ENCODE measurements at regions not wholly inside any gene's neighbourhood (a gene's known extent, or its start where the extent isn't known, plus 50 kb on each side); places are given as distances from the start of the nearest gene placed in this dataset.

- Histone ChIP-seq H3K23me2 (ENCODE audit: low read depth, low read length) (no peaks in the 10 kb centered on the region), H3K79me2 (ENCODE audit: control insufficient read depth in 1 of 2, insufficient read depth in 2 of 2, low read length in 2 of 2) (no peaks in the 10 kb centered on the region), H2AK5ac (ENCODE audit: low read depth, low read length) (no peak overlapping the region), H3K4me2 (ENCODE audit: insufficient read depth in 1 of 2, low read depth in 2 of 2, low read length in 2 of 2) (no peak overlapping the region), H3K79me1 (ENCODE audit: low read depth, low read length) (no peaks in the 10 kb centered on the region), H4K5ac (ENCODE audit: insufficient read length, low read depth, low read length) (no peak overlapping the region), H3K9ac (replicated peaks in 1 of 4; ENCODE audit: extremely low read depth in 1 of 4, low read depth in 3 of 4, low read length in 3 of 4) (no peak overlapping the region), H3K4ac (replicated peaks; ENCODE audit: insufficient read length, low read depth, low read length) (no peak overlapping the region), H2BK15ac (ENCODE audit: low read length) (no peak overlapping the region), H3K4me3 (ENCODE audit: extremely low read depth in 1 of 4, insufficient read depth in 2 of 4, low read depth in 3 of 4, low read length in 4 of 4) (no peak overlapping the region), H3K18ac (ENCODE audit: extremely low read depth, low read length) (no peak overlapping the region), H3K9me3 (ENCODE audit: insufficient read depth in 2 of 2, low read depth in 1 of 2, low read length in 1 of 2) (peaks cover 4 to 7% of the 10 kb centered on the region in 2 experiments), H3K14ac (ENCODE audit: insufficient read length) (no peak overlapping the region), H2AFZ (ENCODE audit: low read length) (no peak overlapping the region), H2BK120ac (replicated peaks; ENCODE audit: low read depth, low read length) (no peak overlapping the region), H3K36me3 (ENCODE audit: control insufficient read depth in 2 of 4, insufficient read depth in 4 of 4, low read length in 3 of 4) (no peaks in the 10 kb centered on the region), H3K23ac (ENCODE audit: insufficient read length) (no peak overlapping the region), H4K20me1 (replicated peaks in 1 of 2; ENCODE audit: control insufficient read depth in 1 of 2, insufficient read depth in 2 of 2, low read length in 2 of 2) (no peaks in the 10 kb centered on the region), H4K91ac (replicated peaks; ENCODE audit: insufficient read length, low read length) (no peak overlapping the region), H3K56ac (replicated peaks; ENCODE audit: insufficient read length, low read depth, low read length) (no peak overlapping the region), H2BK20ac (ENCODE audit: low read length) (no peak overlapping the region), H2BK5ac (ENCODE audit: low read depth, low read length) (no peak overlapping the region), H4K8ac (ENCODE audit: extremely low read depth, insufficient read depth, low read length) (peak overlapping the region; percentile 32; the same call in 1 of the 2 replicates), H3K27ac (ENCODE audit: low read depth, low read length) (no peak overlapping the region), H3K4me1 (replicated peaks in 1 of 4; ENCODE audit: control insufficient read depth in 3 of 4, insufficient read depth in 4 of 4, low read length in 3 of 4) (no peaks in the 10 kb centered on the region), H2BK12ac (ENCODE audit: low read depth, low read length) (no peak overlapping the region), H3K27me3 (replicated peaks in 1 of 4; ENCODE audit: control insufficient read depth in 3 of 4, extremely low read depth in 1 of 4, insufficient read depth in 3 of 4, low read length in 3 of 4) (no peaks in the 10 kb centered on the region)
- ChIA-PET CTCF (ENCODE audit: partially characterized antibody) (interaction anchor here (1.5 kb wide), 1 partner anchor 12 kb away, joined by 3 read pairs; no protein-coding TSS in a partner anchor), POLR2A (ENCODE audit: partially characterized antibody) (no interaction called here)
- DNase-seq (ENCODE audit: low read depth in 1 of 2, low spot score in 2 of 2) (no peak), FAIRE-seq (no peak)
- 94% methylated on average over 8 of the region's 8 CpGs; no CpG with 5 or more reads in 1 of the 2 experiments for WGBS, 2 experiments (ENCODE audit: extremely low coverage in 1 of 2, insufficient coverage in 1 of 2, insufficient read length in 1 of 2, insufficient replicate concordance in 2 of 2, low coverage in 1 of 2, low lambda C conversion rate in 2 of 2, missing lambda C conversion rate in 1 of 2)
- TF ChIP-seq SP4 (IDR thresholded peaks at IDR 0.05; ENCODE audit: low read length): no peak
- no peak for TF ChIP-seq SAP30 (IDR thresholded peaks at IDR 0.05; ENCODE audit: insufficient read depth, insufficient replicate concordance, low read length)
- no peak for TF ChIP-seq SIN3A (conservative IDR thresholded peaks at IDR 0.05 in 1 of 2, IDR thresholded peaks at IDR 0.05 in 1 of 2; ENCODE audit: low read depth in 1 of 2, low read length in 2 of 2)
- TF ChIP-seq NRF1 (IDR thresholded peaks at IDR 0.05; ENCODE audit: low read depth, low read length): no peak
- TF ChIP-seq JUN (IDR thresholded peaks at IDR 0.05; ENCODE audit: low read depth, low read length): no peak
- TF ChIP-seq BCL11A (IDR thresholded peaks at IDR 0.05; ENCODE audit: low read depth in 2 of 2, low read length in 2 of 2): no peak
- TF ChIP-seq CHD2 (IDR thresholded peaks at IDR 0.05; ENCODE audit: low read length): no peak
- TF ChIP-seq CEBPB (IDR thresholded peaks at IDR 0.05; ENCODE audit: low read depth, low read length): no peak
- TF ChIP-seq CREB1 (IDR thresholded peaks at IDR 0.05): no peak
- TF ChIP-seq TCF12 (IDR thresholded peaks at IDR 0.05; ENCODE audit: low read depth, low read length): no peak
- TF ChIP-seq POLR2A (IDR thresholded peaks at IDR 0.05; ENCODE audit: control extremely low read depth in 1 of 2, low read depth in 2 of 2, low read length in 2 of 2): no peak
- TF ChIP-seq ATF3 (IDR thresholded peaks at IDR 0.05; ENCODE audit: insufficient read depth, low read depth, low read length): no peak
- no peak for TF ChIP-seq ATF2 (IDR thresholded peaks at IDR 0.05; ENCODE audit: low read length)
These were observed 378.4 kb upstream of the CDH5 start for GRCh38 chr16:65988024-65988595.

Data from H1 (cell line).